Kidney (tissue), 13 donors: ENCODE measurements at regions not wholly inside any gene's neighbourhood (a gene's known extent, or its start where the extent isn't known, plus 50 kb on each side); places are given as distances from the start of the nearest gene placed in this dataset.

Experiments
- DNase-seq, 5 donors: peaks; one replicate each; pipeline ENCODE4 v3.0.0-alpha.2; 2013 to 2020
- FAIRE-seq: peaks from 2 replicates; lab custom pipeline; 2012; peaks lifted over from hg19 to GRCh38; lab: Jason Lieb, UNC
- H3K27ac ChIP-seq, 2 donors: one replicate each; pipeline ENCODE4 v1.7.0; 2013; ENCODE audit warnings: low read depth in 2 of 2, low read length in 2 of 2, inconsistent platforms in 1 of 2
- H3K27me3 ChIP-seq: one replicate; pipeline ENCODE4 v1.7.1; 2013; ENCODE audit warnings: low read length, inconsistent platforms; ENCODE audit not compliant: control insufficient read depth, insufficient read depth
- H3K36me3 ChIP-seq, 3 donors: one replicate each; pipeline versions ENCODE4 v1.7.0 to v1.7.1; 2013; ENCODE audit warnings: low read length in 3 of 3, control low read depth in 1 of 3, inconsistent platforms in 1 of 3; ENCODE audit not compliant: insufficient read depth in 3 of 3, control insufficient read depth in 2 of 3
- H3K4me1 ChIP-seq, 3 donors: one replicate each; pipeline versions ENCODE4 v1.7.0 to v1.7.1; 2013; ENCODE audit warnings: low read length in 3 of 3, inconsistent platforms in 1 of 3, low read depth in 1 of 3; ENCODE audit not compliant: control insufficient read depth in 2 of 3, insufficient read depth in 2 of 3
- H3K4me3 ChIP-seq, 3 donors: one replicate each; pipeline versions ENCODE4 v1.7.0 to v1.8.1; 2013; ENCODE audit warnings: low read length in 3 of 3, control low read depth in 1 of 3, inconsistent platforms in 1 of 3
- H3K9ac ChIP-seq, 3 donors: one replicate each; pipeline versions ENCODE4 v1.7.0 to v1.7.1; 2013; ENCODE audit warnings: low read length in 3 of 3, control low read depth in 1 of 3, inconsistent platforms in 1 of 3
- H3K9me3 ChIP-seq, 3 donors: one replicate each; pipeline versions ENCODE4 v1.7.0 to v1.7.1; 2013; ENCODE audit warnings: low read length in 3 of 3, control low read depth in 1 of 3, inconsistent platforms in 1 of 3; ENCODE audit not compliant: control insufficient read depth in 2 of 3, insufficient read depth in 1 of 3
- CTCF ChIP-seq: IDR thresholded peaks from 3 replicates; pipeline ENCODE4 v1.5.1; 2012; ENCODE audit warnings: mild to moderate bottlenecking, moderate library complexity, borderline replicate concordance; ENCODE audit not compliant: insufficient read depth; ENCODE audit errors: extremely low read depth
- intact Hi-C: fragments of 100-400 bp; cut with DNase I; formaldehyde crosslinking; loops from one replicate; pipeline ENCODE4 v1.11.1; 2022
- donor health status: control.
- donor health status: control.
- donor health status: control.
- donor health status: control.
- donor health status: control.
- donor health status: DM: yes; HTN: yes; CAD: no.
- donor health status: Normal renal cell carcinoma (clear cell type).

- no peak for TF ChIP-seq CTCF
- FAIRE-seq: no peak
- Histone ChIP-seq H3K27me3 (no peaks in the 10 kb centered on the region), H3K27ac (no peak overlapping the region), H3K36me3 (no peaks in the 10 kb centered on the region), H3K9me3 (no peaks in the 10 kb centered on the region), H3K9ac (no peak overlapping the region), H3K4me1 (no peaks in the 10 kb centered on the region), H3K4me3 (no peak overlapping the region)
- no peak for DNase-seq
- intact Hi-C loops: no loop called here
Observed at GRCh38 chr5:56447656-56448055, 214.5 kb upstream of the ANKRD55 start.

GRCh38 chr5:56447232-56447631 is 214.1 kb upstream of the ANKRD55 start:
- Histone ChIP-seq H3K4me1 (no peaks in the 10 kb centered on the region), H3K4me3 (no peak overlapping the region), H3K27ac (no peak overlapping the region), H3K9me3 (no peaks in the 10 kb centered on the region), H3K27me3 (no peaks in the 10 kb centered on the region), H3K9ac (no peak overlapping the region), H3K36me3 (no peaks in the 10 kb centered on the region)
- intact Hi-C loops: no loop called here
- DNase-seq: no peak
- TF ChIP-seq CTCF: no peak
- FAIRE-seq: no peak

- no peaks in the 10 kb centered on the region for H3K4me1 ChIP-seq
- no peak overlapping the region for H3K9ac ChIP-seq
- no peak for DNase-seq
- no peak for FAIRE-seq
- H3K27me3 ChIP-seq: no peaks in the 10 kb centered on the region
- H3K9me3 ChIP-seq: no peaks in the 10 kb centered on the region
- no peaks in the 10 kb centered on the region for H3K36me3 ChIP-seq
- intact Hi-C loops: no loop called here
- TF ChIP-seq CTCF: no peak
- no peak overlapping the region for H3K27ac ChIP-seq
- H3K4me3 ChIP-seq: no peak overlapping the region
Observed at GRCh38 chr5:56446728-56447127, 213.6 kb upstream of the ANKRD55 start.

GRCh38 chr5:56443826-56444225 is 210.7 kb upstream of the ANKRD55 start:
- TF ChIP-seq CTCF: no peak
- FAIRE-seq: no peak
- Histone ChIP-seq H3K9me3 (no peaks in the 10 kb centered on the region), H3K4me3 (no peak overlapping the region), H3K4me1 (no peaks in the 10 kb centered on the region), H3K36me3 (no peaks in the 10 kb centered on the region), H3K9ac (no peak overlapping the region), H3K27ac (no peak overlapping the region), H3K27me3 (no peaks in the 10 kb centered on the region)
- intact Hi-C loops: no loop called here
- no peak for DNase-seq
